BLaER1 (cell line): ENCODE measurements at regions not wholly inside any gene's neighbourhood (a gene's known extent, or its start where the extent isn't known, plus 50 kb on each side); places are given as distances from the start of the nearest gene placed in this dataset.

Experiments
- H3K27ac ChIP-seq: shearing (Covaris generic); formaldehyde crosslinking; 2 replicates; pipeline ENCODE4 v1.8.1; 2022
- H3K27me3 ChIP-seq: shearing (Covaris generic); formaldehyde crosslinking; 2 replicates; pipeline ENCODE4 v1.8.1; 2022
- H3K36me3 ChIP-seq: shearing (Covaris generic); formaldehyde crosslinking; 2 replicates; pipeline ENCODE4 v1.8.1; 2022
- H3K4me1 ChIP-seq: shearing (Covaris generic); formaldehyde crosslinking; 2 replicates; pipeline ENCODE4 v1.8.1; 2022
- H3K4me2 ChIP-seq: shearing (Covaris generic); formaldehyde crosslinking; 2 replicates; pipeline ENCODE4 v1.8.1; 2022
- H3K4me3 ChIP-seq: shearing (Covaris generic); formaldehyde crosslinking; 2 replicates; pipeline ENCODE4 v1.8.1; 2022
- H3K9ac ChIP-seq: shearing (Covaris generic); formaldehyde crosslinking; 2 replicates; pipeline ENCODE4 v1.8.1; 2022
- H3K9me3 ChIP-seq: shearing (Covaris generic); formaldehyde crosslinking; 2 replicates; pipeline ENCODE4 v1.8.1; 2022
- H4K20me1 ChIP-seq: shearing (Covaris generic); formaldehyde crosslinking; 2 replicates; pipeline ENCODE4 v1.8.1; 2022
- Cebpa-rat ChIP-seq: shearing (Covaris generic); IDR thresholded peaks from 2 replicates; pipeline ENCODE4 v1.8.1; 2022

DNA sequence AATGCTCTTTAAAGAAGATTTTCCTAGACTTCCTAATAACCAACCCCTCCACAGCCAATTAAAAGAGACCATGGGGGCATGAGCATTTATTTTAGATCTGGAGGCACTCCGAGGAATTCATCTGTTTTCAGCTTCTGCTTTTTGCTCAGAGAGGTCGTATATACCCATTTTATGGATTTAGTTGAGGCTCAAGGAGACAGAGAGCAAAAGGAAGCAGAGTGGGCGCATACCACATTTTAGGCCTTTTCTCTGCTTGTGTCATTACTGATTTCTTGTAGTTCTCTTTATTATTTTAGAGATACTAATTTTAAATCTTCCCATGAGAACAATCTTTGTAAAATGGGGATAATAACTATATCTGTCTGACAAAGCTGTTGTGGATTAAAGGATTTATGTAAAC, 129.6 kb upstream of the IFNGR1 start:
- no peaks in the 10 kb centered on the region for H3K36me3 ChIP-seq
- no peak overlapping the region for H3K9ac ChIP-seq
- no peak for TF ChIP-seq Cebpa-rat
- H3K4me3 ChIP-seq: no peak overlapping the region
- H3K4me2 ChIP-seq: peak overlapping the region; percentile 31; the same call in 1 of the 2 replicates
- H3K27ac ChIP-seq: no peak overlapping the region
- H3K9me3 ChIP-seq: no peaks in the 10 kb centered on the region
- no peaks in the 10 kb centered on the region for H4K20me1 ChIP-seq
- no peaks in the 10 kb centered on the region for H3K27me3 ChIP-seq
- H3K4me1 ChIP-seq: peaks cover 41% of the 10 kb centered on the region

DNA sequence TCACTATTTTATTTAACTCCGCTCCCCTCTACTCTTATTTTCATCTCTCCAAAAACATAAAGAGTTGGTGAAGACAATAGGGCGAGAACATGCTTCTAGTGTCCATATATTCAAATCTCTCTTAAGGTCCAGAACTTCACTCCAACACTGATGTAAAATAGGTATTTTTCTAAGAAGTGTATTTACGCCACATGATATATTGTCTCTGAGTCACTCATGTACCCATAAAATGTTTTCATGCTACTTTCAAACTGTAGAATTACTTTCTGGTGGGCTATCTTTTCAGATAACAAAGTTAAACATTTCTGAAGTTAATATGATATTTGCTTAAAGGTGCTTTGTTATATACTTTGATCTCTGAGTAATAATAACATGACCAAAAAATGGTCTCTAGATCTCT, 124.1 kb upstream of the IFNGR1 start:
- H3K9ac ChIP-seq: no peak overlapping the region
- no peaks in the 10 kb centered on the region for H3K9me3 ChIP-seq
- H3K4me2 ChIP-seq: peak overlapping the region; percentile 79
- H3K4me1 ChIP-seq: peaks cover 13% of the 10 kb centered on the region
- H3K27me3 ChIP-seq: no peaks in the 10 kb centered on the region
- no peaks in the 10 kb centered on the region for H4K20me1 ChIP-seq
- H3K4me3 ChIP-seq: no peak overlapping the region; the same call in 1 of the 2 replicates
- no peaks in the 10 kb centered on the region for H3K36me3 ChIP-seq
- TF ChIP-seq Cebpa-rat: no peak
- no peak overlapping the region for H3K27ac ChIP-seq

DNA sequence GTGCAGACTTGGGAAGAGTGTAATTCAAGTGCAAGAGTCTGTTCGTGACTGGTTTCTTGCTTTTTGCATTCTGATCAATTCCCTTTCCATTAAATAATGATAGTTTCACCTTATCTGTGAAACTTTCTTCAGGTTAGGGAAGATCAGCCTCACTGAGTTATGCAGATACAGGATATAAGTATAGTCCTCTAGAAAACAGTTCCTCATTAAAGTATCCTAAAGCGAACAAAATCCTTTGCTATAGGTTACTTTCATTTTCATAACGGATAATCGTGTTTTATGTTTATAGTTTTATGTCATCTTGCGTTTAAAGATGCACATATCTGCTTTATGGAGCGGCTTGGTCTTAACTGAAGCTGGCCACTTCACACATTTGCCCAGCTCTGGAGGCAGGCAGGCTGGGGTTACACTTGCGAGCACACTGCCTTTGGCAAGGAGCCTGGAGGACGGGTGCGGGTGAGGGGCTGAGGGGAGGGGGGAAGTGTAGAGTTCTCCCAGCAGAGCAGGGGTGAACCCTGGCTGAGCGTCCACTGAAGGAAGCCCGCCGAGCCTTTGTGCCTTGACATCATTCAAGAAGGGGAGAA, 123.5 kb upstream of the IFNGR1 start:
- Histone ChIP-seq H3K36me3 (no peaks in the 10 kb centered on the region), H3K9ac (peak overlapping the region; percentile 58; the same call in 1 of the 2 replicates), H3K4me2 (peak overlapping the region; percentile 79), H3K4me3 (peak overlapping the region; percentile 51), H3K27me3 (no peaks in the 10 kb centered on the region), H3K4me1 (peaks cover 13% of the 10 kb centered on the region), H3K27ac (0 out of 2 replicates have a peak overlapping the region, but pooled peaks have one; percentile 4), H3K9me3 (no peaks in the 10 kb centered on the region), H4K20me1 (no peaks in the 10 kb centered on the region)
- no peak for TF ChIP-seq Cebpa-rat

DNA sequence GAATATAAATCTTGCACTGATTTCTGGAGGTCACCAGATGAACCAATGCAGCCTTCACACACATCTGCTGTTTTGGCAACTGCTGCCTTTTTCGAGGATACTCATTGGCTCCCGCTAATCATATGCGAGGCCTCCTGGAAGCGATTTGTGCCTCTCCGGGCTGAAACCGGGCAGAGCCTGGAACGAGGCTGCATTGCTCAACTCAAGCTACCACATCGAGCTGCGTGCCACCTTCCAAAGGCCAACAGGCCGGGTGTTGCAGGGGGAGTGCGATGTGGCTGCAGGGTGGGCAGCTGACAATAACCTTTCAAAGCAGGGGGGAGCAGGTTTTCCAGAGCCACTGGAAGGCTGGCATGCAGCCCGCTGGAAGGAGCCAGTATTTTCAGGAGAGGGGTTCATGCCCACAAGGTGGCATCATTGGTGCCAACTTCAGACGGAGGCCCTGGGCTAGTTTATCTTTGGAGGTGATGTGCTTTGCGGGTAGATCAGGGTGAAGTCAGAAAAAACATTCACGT, 122.6 kb upstream of the IFNGR1 start:
- no peaks in the 10 kb centered on the region for H3K9me3 ChIP-seq
- H3K27ac ChIP-seq: no peak overlapping the region
- H3K36me3 ChIP-seq: no peaks in the 10 kb centered on the region
- H3K9ac ChIP-seq: no peak overlapping the region
- H3K27me3 ChIP-seq: no peaks in the 10 kb centered on the region
- peaks cover 13% of the 10 kb centered on the region for H3K4me1 ChIP-seq
- H3K4me3 ChIP-seq: no peak overlapping the region
- H3K4me2 ChIP-seq: peak overlapping the region; percentile 79
- no peak for TF ChIP-seq Cebpa-rat
- no peaks in the 10 kb centered on the region for H4K20me1 ChIP-seq

DNA sequence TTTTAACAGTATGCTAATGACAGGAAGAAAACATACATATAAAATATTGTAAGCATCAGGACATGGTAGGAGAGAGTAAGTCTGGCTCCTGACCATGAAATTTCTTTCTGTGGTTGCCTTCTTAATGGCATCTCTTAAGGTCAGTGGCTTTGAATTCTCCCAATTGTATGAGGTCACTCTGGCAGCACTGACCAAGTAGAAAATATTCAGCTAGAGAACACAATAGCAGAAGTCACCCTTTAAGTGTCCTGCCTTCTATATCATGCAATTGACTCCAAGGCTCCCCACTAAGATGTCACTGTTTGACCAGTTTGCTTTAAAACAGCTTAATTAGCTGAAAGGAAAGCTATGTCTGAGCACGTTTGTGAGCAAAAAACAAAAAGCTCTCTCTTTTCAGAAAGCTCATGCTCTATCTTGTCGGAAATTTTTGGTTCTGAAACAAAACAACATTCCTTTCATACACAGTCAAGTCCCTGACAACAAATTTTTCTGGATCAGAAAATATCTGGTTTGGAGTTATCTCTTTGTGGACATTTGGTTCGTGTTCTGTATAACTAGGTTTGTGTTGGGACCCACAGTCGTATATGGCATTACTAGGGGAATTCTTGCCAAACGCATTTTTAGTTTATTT, 120.9 kb upstream of the IFNGR1 start:
- H3K9me3 ChIP-seq: no peaks in the 10 kb centered on the region
- no peak overlapping the region for H3K4me2 ChIP-seq
- no peaks in the 10 kb centered on the region for H3K36me3 ChIP-seq
- TF ChIP-seq Cebpa-rat: no peak
- H3K4me1 ChIP-seq: peaks cover 13% of the 10 kb centered on the region
- H3K27me3 ChIP-seq: no peaks in the 10 kb centered on the region
- no peak overlapping the region for H3K9ac ChIP-seq
- no peak overlapping the region for H3K4me3 ChIP-seq
- H3K27ac ChIP-seq: no peak overlapping the region
- no peaks in the 10 kb centered on the region for H4K20me1 ChIP-seq

DNA sequence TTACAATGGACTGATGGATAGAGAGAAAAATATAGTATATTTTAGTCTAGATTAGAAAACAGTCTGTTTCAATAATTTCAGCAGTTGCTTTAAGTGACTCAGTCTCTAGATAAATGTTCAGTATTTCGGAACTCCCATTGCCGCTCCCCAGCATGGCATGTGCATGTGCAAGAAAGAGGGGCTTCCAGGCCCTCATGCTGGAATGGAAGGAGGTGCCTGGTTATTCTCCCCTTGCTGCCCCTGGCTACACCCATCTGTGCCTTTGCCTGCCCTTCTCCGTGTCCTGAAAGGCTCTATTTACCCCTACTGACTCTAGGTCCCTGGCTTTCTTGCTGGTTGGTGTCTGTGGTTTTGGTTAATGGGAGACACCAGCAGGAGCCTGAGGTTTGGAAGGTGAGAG, 115.7 kb upstream of the IFNGR1 start:
- Histone ChIP-seq H3K4me1 (no peaks in the 10 kb centered on the region), H3K9ac (no peak overlapping the region), H3K9me3 (peaks cover 4% of the 10 kb centered on the region; the same call in 1 of the 2 replicates), H3K27ac (no peak overlapping the region), H3K4me2 (no peak overlapping the region), H3K36me3 (no peaks in the 10 kb centered on the region), H3K4me3 (no peak overlapping the region), H4K20me1 (no peaks in the 10 kb centered on the region), H3K27me3 (no peaks in the 10 kb centered on the region)
- no peak for TF ChIP-seq Cebpa-rat

DNA sequence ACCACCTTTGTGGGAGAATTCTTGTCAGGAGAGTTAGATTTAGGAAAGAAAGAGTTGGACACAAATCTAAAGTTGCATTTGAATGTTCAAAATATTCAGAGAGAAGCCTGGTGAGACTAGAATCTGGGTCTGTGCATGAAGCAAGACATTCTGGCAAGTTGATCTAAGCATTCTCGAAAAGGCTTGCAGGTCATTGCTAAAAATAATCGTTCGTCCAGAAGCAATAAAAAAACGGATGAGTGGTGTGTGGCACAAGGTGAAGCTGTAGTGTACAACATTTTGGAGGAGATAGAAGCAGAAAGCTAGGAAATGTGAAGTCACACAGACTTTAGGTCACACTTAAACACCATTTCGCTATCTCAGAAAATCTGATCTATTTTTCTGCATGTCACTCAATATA, 114.9 kb upstream of the IFNGR1 start:
- TF ChIP-seq Cebpa-rat: no peak
- Histone ChIP-seq H4K20me1 (no peaks in the 10 kb centered on the region), H3K9me3 (peaks cover 5% of the 10 kb centered on the region; the same call in 1 of the 2 replicates), H3K4me2 (no peak overlapping the region), H3K36me3 (no peaks in the 10 kb centered on the region), H3K9ac (no peak overlapping the region), H3K4me3 (no peak overlapping the region), H3K27ac (no peak overlapping the region), H3K27me3 (no peaks in the 10 kb centered on the region), H3K4me1 (no peaks in the 10 kb centered on the region)

DNA sequence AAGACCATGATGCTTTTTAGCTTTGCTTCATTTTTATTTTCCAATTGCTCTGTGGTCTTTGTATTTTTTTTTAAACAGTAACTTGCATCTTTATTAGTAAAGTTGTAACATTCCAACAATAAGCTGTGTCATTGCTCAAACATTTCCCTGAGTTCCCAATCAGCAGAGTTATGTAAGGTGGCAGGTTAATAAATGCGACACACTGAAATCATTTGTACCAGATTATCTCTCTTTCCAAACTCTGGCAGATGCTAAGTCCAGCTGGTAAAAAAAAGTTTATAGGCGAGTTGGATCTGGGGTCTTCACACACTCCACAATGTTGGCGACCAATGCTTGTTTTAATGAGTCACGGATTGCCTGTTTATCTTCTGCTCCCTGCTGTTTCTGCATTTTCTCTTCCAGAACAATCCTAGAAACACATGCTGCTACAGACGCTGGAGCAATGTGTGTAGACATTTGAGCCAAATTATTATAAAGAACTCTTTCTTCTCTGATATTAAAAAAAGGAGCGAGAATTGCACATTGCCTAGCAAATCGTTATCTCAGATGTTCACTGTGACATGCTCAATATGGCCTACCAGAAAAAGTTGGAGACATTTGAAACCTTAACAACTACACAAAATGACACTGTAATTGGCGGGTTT, 113.6 kb upstream of the IFNGR1 start:
- no peak for TF ChIP-seq Cebpa-rat
- Histone ChIP-seq H4K20me1 (no peaks in the 10 kb centered on the region), H3K27me3 (no peaks in the 10 kb centered on the region)

DNA sequence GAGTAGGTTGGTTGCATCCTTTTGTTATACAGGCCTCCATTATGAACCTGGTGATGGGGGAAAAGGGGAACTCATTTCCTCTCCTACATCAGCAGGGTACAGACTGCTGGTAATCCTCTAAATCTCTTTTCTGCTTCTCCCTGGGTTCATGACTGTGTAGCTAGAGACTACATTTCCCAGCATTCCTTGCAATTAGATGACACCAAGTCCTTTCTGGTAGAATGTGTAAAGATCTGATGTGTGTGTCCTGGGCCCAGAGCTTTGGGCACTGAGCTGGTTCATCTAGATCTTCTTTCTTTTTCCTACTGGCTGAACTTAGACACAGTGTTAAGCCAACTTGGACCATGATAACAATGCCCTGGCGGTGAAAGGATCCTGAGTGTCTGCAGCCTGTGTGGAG, 104.7 kb upstream of the IFNGR1 start:
- H4K20me1 ChIP-seq: no peaks in the 10 kb centered on the region
- H3K4me2 ChIP-seq: no peak overlapping the region
- no peaks in the 10 kb centered on the region for H3K36me3 ChIP-seq
- no peak for TF ChIP-seq Cebpa-rat
- no peak overlapping the region for H3K9ac ChIP-seq
- H3K4me3 ChIP-seq: no peak overlapping the region
- H3K27me3 ChIP-seq: no peaks in the 10 kb centered on the region
- no peaks in the 10 kb centered on the region for H3K9me3 ChIP-seq
- peaks cover 11% of the 10 kb centered on the region for H3K4me1 ChIP-seq
- H3K27ac ChIP-seq: no peak overlapping the region

More for the DNA sequence above, 113.6 kb upstream of the IFNGR1 start:
- peaks cover 5% of the 10 kb centered on the region; the same call in 1 of the 2 replicates for H3K9me3 ChIP-seq
- H3K36me3 ChIP-seq: no peaks in the 10 kb centered on the region
- no peak overlapping the region for H3K27ac ChIP-seq
- H3K9ac ChIP-seq: no peak overlapping the region
- no peak overlapping the region for H3K4me2 ChIP-seq
- H3K4me3 ChIP-seq: no peak overlapping the region
- H3K4me1 ChIP-seq: no peaks in the 10 kb centered on the region

DNA sequence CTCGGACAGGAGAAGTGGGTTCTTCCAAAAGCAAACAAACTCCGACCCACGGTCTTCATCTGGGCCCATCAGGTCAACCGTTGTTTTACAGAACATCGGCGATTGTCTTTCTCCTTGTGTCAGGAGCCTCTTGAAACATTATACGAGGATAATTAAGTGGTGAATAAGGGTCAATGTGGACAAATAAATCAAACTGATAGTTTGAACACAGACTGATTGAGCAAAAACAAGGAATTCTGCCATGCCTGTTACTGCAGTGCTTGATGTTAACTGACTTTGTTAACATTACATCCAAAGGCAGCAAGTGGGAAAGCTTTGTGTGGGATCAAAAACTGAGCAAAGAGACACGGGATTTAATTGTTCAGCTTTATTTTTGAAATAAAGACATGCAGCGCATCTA, 101.1 kb upstream of the IFNGR1 start:
- peaks cover 11% of the 10 kb centered on the region for H3K4me1 ChIP-seq
- H3K9me3 ChIP-seq: no peaks in the 10 kb centered on the region
- no peak for TF ChIP-seq Cebpa-rat
- H3K27ac ChIP-seq: no peak overlapping the region
- no peak overlapping the region for H3K4me3 ChIP-seq
- no peak overlapping the region for H3K4me2 ChIP-seq
- H3K9ac ChIP-seq: no peak overlapping the region
- no peaks in the 10 kb centered on the region for H4K20me1 ChIP-seq
- no peaks in the 10 kb centered on the region for H3K27me3 ChIP-seq
- H3K36me3 ChIP-seq: no peaks in the 10 kb centered on the region
